HepG2 (cell line): ENCODE measurements at regions not wholly inside any gene's neighbourhood (a gene's known extent, or its start where the extent isn't known, plus 50 kb on each side); places are given as distances from the start of the nearest gene placed in this dataset.

ENCODE experiments used
- MBNL3 ChIP-seq: fragments of 250-450 bp; sonication (Bioruptor Pico); conservative IDR thresholded peaks from 2 replicates; pipeline ENCODE4 v1.8.0; 2022; ENCODE audit warnings: mild to moderate bottlenecking, inconsistent platforms
- SAP130 ChIP-seq: IDR thresholded peaks from 2 replicates; pipeline ENCODE4 v1.6.1; 2016; ENCODE audit warnings: low read depth
- THAP9 ChIP-seq: sonication (generic); formaldehyde crosslinking; IDR thresholded peaks from 2 replicates; pipeline ENCODE4; 2020; ENCODE audit warnings: missing genetic modification reagents, mild to moderate bottlenecking, borderline replicate concordance
- THYN1 ChIP-seq: sonication (generic); formaldehyde crosslinking; IDR thresholded peaks from 2 replicates; pipeline ENCODE4 v1.8.1; 2023; ENCODE audit warnings: low read depth, mild to moderate bottlenecking, moderate library complexity, missing genetic modification reagents, borderline replicate concordance
- ZMYM3 ChIP-seq: sonication (generic); formaldehyde crosslinking; IDR thresholded peaks from 2 replicates; pipeline ENCODE4 v1.5.1; 2020; ENCODE audit warnings: mild to moderate bottlenecking, missing genetic modification reagents
- ZNF142 ChIP-seq: sonication (generic); formaldehyde crosslinking; IDR thresholded peaks from 2 replicates; pipeline ENCODE4 v1.4.0; 2020; ENCODE audit warnings: missing genetic modification reagents
- ZNF343 ChIP-seq: sonication (generic); formaldehyde crosslinking; IDR thresholded peaks from 2 replicates; pipeline ENCODE4 v1.4.0; 2020; ENCODE audit warnings: mild to moderate bottlenecking, missing genetic modification reagents
- ZNF501 ChIP-seq: sonication (generic); formaldehyde crosslinking; IDR thresholded peaks from 2 replicates; pipeline ENCODE4 v1.5.1; 2020; ENCODE audit warnings: mild to moderate bottlenecking, moderate library complexity, missing genetic modification reagents
- ZNF577 ChIP-seq: sonication (generic); formaldehyde crosslinking; IDR thresholded peaks from 2 replicates; pipeline ENCODE4 v1.4.0; 2020; ENCODE audit warnings: mild to moderate bottlenecking, low read depth, missing genetic modification reagents, borderline replicate concordance
- TF ChIP-seq, protein P1 (sequence below): sonication (generic); formaldehyde crosslinking; conservative IDR thresholded peaks from 2 replicates; pipeline ENCODE4 v1.8.0; 2022; ENCODE audit warnings: low read depth, missing genetic modification reagents
- TF ChIP-seq, protein P2 (sequence below): IDR thresholded peaks from 2 replicates; pipeline ENCODE4 v1.6.1; 2016; ENCODE audit warnings: control low read depth

GRCh38 chr15:68510558-68510957 lies 68.2 kb upstream of the CORO2B start (continued):
- no peak for TF ChIP-seq MBNL3 (CRISPR knock-in tag)
- TF ChIP-seq ZNF577, result no peak
- TF ChIP-seq, protein P1, sequence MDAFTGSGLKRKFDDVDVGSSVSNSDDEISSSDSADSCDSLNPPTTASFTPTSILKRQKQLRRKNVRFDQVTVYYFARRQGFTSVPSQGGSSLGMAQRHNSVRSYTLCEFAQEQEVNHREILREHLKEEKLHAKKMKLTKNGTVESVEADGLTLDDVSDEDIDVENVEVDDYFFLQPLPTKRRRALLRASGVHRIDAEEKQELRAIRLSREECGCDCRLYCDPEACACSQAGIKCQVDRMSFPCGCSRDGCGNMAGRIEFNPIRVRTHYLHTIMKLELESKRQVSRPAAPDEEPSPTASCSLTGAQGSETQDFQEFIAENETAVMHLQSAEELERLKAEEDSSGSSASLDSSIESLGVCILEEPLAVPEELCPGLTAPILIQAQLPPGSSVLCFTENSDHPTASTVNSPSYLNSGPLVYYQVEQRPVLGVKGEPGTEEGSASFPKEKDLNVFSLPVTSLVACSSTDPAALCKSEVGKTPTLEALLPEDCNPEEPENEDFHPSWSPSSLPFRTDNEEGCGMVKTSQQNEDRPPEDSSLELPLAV, result no peak
- TF ChIP-seq THYN1 (CRISPR knock-in tag), result no peak
- no peak for TF ChIP-seq ZMYM3 (CRISPR knock-in tag)
- no peak for TF ChIP-seq ZNF501 (CRISPR knock-in tag)
- TF ChIP-seq, protein P2, sequence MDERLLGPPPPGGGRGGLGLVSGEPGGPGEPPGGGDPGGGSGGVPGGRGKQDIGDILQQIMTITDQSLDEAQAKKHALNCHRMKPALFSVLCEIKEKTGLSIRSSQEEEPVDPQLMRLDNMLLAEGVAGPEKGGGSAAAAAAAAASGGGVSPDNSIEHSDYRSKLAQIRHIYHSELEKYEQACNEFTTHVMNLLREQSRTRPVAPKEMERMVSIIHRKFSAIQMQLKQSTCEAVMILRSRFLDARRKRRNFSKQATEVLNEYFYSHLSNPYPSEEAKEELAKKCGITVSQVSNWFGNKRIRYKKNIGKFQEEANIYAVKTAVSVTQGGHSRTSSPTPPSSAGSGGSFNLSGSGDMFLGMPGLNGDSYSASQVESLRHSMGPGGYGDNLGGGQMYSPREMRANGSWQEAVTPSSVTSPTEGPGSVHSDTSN (CRISPR knock-in tag), result no peak
- TF ChIP-seq ZNF343 (CRISPR knock-in tag), result no peak
- no peak for TF ChIP-seq ZNF142 (CRISPR knock-in tag)
- no peak for TF ChIP-seq SAP130 (CRISPR knock-in tag)
- TF ChIP-seq THAP9 (CRISPR knock-in tag), result no peak
